Panc1 (cell line): ENCODE measurements at regions not wholly inside any gene's neighbourhood (a gene's known extent, or its start where the extent isn't known, plus 50 kb on each side); places are given as distances from the start of the nearest gene placed in this dataset.

Source experiments
- ATAC-seq: fragments of 200-7000 bp; cut with Tn5 transposase; 2 replicates; pipeline ENCODE4 v1.9.1; 2020; ENCODE audit warnings: mild to moderate bottlenecking, moderate library complexity
- BruUV-seq: library from RNA; stranded (reverse); fragments of 400-500 nt; replicated peaks from 2 replicates; lab custom pipeline; 2021; lab: Mats Ljungman, UMichigan
- CTCF ChIA-PET: fragments of 300-600 bp; sonication (Branson Sonifier 250); formaldehyde crosslinking; loops from one replicate; lab custom pipeline; 2022; ENCODE audit warnings: antibody characterized with exemption; lab: Charles Lee
- POLR2A ChIA-PET: fragments of 300-600 bp; sonication (Branson Sonifier 250); formaldehyde crosslinking; loops from one replicate; lab custom pipeline; 2022; ENCODE audit warnings: antibody characterized with exemption; lab: Charles Lee
- DNase-seq: peaks from one replicate; pipeline ENCODE4 v3.0.0-alpha.2; 2010; ENCODE audit warnings: low read depth, low spot score
- H3K27ac ChIP-seq: 2 replicates; pipeline ENCODE4 v1.5.1; 2011; ENCODE audit warnings: mild to moderate bottlenecking, low read length, inconsistent platforms
- H3K27me3 ChIP-seq: fragments of 200-500 bp; sonication (Bioruptor generic); 2 replicates; pipeline ENCODE4 v1.6.0; 2014; ENCODE audit warnings: low read length, inconsistent platforms; ENCODE audit not compliant: control insufficient read depth, insufficient read depth
- H3K36me3 ChIP-seq: fragments of 200-500 bp; sonication (Bioruptor generic); 2 replicates; pipeline ENCODE4 v1.5.1; 2014; ENCODE audit warnings: inconsistent platforms, mild to moderate bottlenecking, low read length, moderate library complexity; ENCODE audit not compliant: control insufficient read depth, insufficient read depth
- H3K4me1 ChIP-seq: 2 replicates; pipeline ENCODE4 v1.5.1; 2011; ENCODE audit warnings: inconsistent platforms, mild to moderate bottlenecking, low read length, moderate library complexity; ENCODE audit not compliant: control insufficient read depth, insufficient read depth
- H3K4me3 ChIP-seq, 2 experiments: 2 replicates each; pipeline ENCODE4 v1.5.1; 2011 to 2012; ENCODE audit warnings: low read depth in 2 of 2, low read length in 2 of 2, mild to moderate bottlenecking in 2 of 2, inconsistent platforms in 1 of 2, moderate library complexity in 1 of 2
- H3K9me3 ChIP-seq: fragments of 200-500 bp; sonication (Bioruptor generic); 2 replicates; pipeline ENCODE4 v1.5.1; 2014; ENCODE audit warnings: low read depth, mild to moderate bottlenecking, inconsistent platforms, low read length, moderate library complexity; ENCODE audit not compliant: control insufficient read depth, insufficient read depth
- CTCF ChIP-seq: fragments of 450-650 bp; IDR thresholded peaks from 2 replicates; pipeline ENCODE4 v1.5.1; 2017; ENCODE audit warnings: mild to moderate bottlenecking
- POLR2AphosphoS5 ChIP-seq: IDR thresholded peaks from 2 replicates; pipeline ENCODE4 v1.6.1; 2012; ENCODE audit warnings: mild to moderate bottlenecking, low read depth, low read length, moderate library complexity
- REST ChIP-seq, 2 experiments: IDR thresholded peaks; 2 replicates each; pipeline ENCODE4 v1.6.1; 2011 to 2012; ENCODE audit warnings: low read depth in 2 of 2, control low read depth in 1 of 2, low read length in 1 of 2, mild to moderate bottlenecking in 1 of 2, moderate library complexity in 1 of 2; ENCODE audit not compliant: insufficient read depth in 1 of 2
- SIN3A ChIP-seq: IDR thresholded peaks from 2 replicates; pipeline ENCODE4 v1.6.1; 2012; ENCODE audit warnings: low read depth, mild to moderate bottlenecking, low read length, moderate library complexity, borderline replicate concordance; ENCODE audit not compliant: insufficient read depth
- TCF7L2 ChIP-seq: IDR thresholded peaks from 2 replicates; pipeline ENCODE4 v1.6.1; 2011; ENCODE audit warnings: mild to moderate bottlenecking, low read depth, low read length, inconsistent platforms
- in situ Hi-C: cut with HindIII; loops from 2 replicates; pipeline ENCODE4 v1.10.0; 2016; ENCODE audit warnings: low sequenced_read_pairs, low pct_unique_long_range_greater_than_20kb
- intact Hi-C: fragments of 100-400 bp; cut with micrococcal nuclease; formaldehyde crosslinking; loops from one replicate; pipeline ENCODE4 v1.10.0; 2022; ENCODE audit not compliant: unreplicated experiment

GRCh38 chr6:99780556-99780885 lies 173.9 kb downstream of the PRDM13 start:
- no peak for TF ChIP-seq SIN3A
- no peak for TF ChIP-seq POLR2AphosphoS5
- TF ChIP-seq REST (IDR thresholded peaks at IDR 0.05; ENCODE audit: insufficient read depth in 1 of 2, low read depth in 2 of 2, low read length in 1 of 2), result no peak
- TF ChIP-seq CTCF, result no peak
- no peak for TF ChIP-seq TCF7L2
- Histone ChIP-seq H3K9me3 (no peaks in the 10 kb centered on the region), H3K4me3 (no peak overlapping the region), H3K27me3 (peaks cover 3% of the 10 kb centered on the region; the same call in 1 of the 2 replicates), H3K27ac (no peak overlapping the region), H3K4me1 (no peaks in the 10 kb centered on the region), H3K36me3 (no peaks in the 10 kb centered on the region)
- POLR2A ChIA-PET, result no interaction called here
- DNase-seq, result no peak
- intact Hi-C loops (no loop called here), in situ Hi-C loops (no loop called here)
- BruUV-seq, result no TSS peak
- CTCF ChIA-PET, result no interaction called here
- ATAC-seq, result no peak

- intact Hi-C loops, result no loop called here
- ATAC-seq (no peak), DNase-seq (no peak)
- H3K36me3 ChIP-seq, result no peaks in the 10 kb centered on the region
- no peaks in the 10 kb centered on the region for H3K4me1 ChIP-seq
- TF ChIP-seq REST (IDR thresholded peaks at IDR 0.05; ENCODE audit: insufficient read depth in 1 of 2, low read depth in 2 of 2, low read length in 1 of 2) (no peak), TCF7L2 (no peak), POLR2AphosphoS5 (no peak), SIN3A (no peak), CTCF (no peak)
- in situ Hi-C loops, result no loop called here
- POLR2A ChIA-PET, result no interaction called here
- H3K9me3 ChIP-seq, result no peaks in the 10 kb centered on the region
- BruUV-seq, result no TSS peak
- H3K27me3 ChIP-seq, result peaks cover 7% of the 10 kb centered on the region
- H3K27ac ChIP-seq, result no peak overlapping the region
- CTCF ChIA-PET, result no interaction called here
- H3K4me3 ChIP-seq, result no peak overlapping the region
Measured at GRCh38 chr6:99789767-99790166, 183.1 kb downstream of the PRDM13 start.
